DND-41 (cell line): ENCODE measurements at regions not wholly inside any gene's neighbourhood (a gene's known extent, or its start where the extent isn't known, plus 50 kb on each side); places are given as distances from the start of the nearest gene placed in this dataset.
"Not testable (repeated sequence)": the region's sequence is repeated elsewhere in the genome, so short reads cannot be mapped to it uniquely, and the experiment has no call there.

Source experiments
- ATAC-seq: fragments of 200-7000 bp; cut with Tn5 transposase; 3 replicates; pipeline ENCODE4 v1.9.1; 2021; ENCODE audit warnings: low read depth; ENCODE audit not compliant: insufficient read depth
- DNase-seq: peaks from one replicate; pipeline ENCODE4 v3.0.0-alpha.2; 2020
- H2AFZ ChIP-seq: 2 replicates; pipeline ENCODE4 v1.6.0; 2012; ENCODE audit warnings: low read depth, low read length
- H3K27ac ChIP-seq: 2 replicates; pipeline ENCODE4 v1.5.1; 2012; ENCODE audit warnings: low read length, inconsistent platforms
- H3K27me3 ChIP-seq: fragments of 200-600 bp; sonication (generic); 2 replicates; pipeline ENCODE4 v1.6.0; 2012; ENCODE audit warnings: low read length, mild to moderate bottlenecking, inconsistent platforms; ENCODE audit not compliant: insufficient read depth, poor library complexity
- H3K36me3 ChIP-seq: 2 replicates; pipeline ENCODE4 v1.5.1; 2012; ENCODE audit warnings: low read length, inconsistent platforms; ENCODE audit not compliant: insufficient read depth
- H3K4me1 ChIP-seq: 2 replicates; pipeline ENCODE4 v1.5.1; 2012; ENCODE audit warnings: mild to moderate bottlenecking, low read length; ENCODE audit not compliant: insufficient read depth
- H3K4me2 ChIP-seq: 2 replicates; pipeline ENCODE4 v1.6.0; 2012; ENCODE audit warnings: mild to moderate bottlenecking, moderate library complexity, low read length, inconsistent platforms; ENCODE audit not compliant: insufficient read depth
- H3K4me3 ChIP-seq, 2 experiments: fragments of 200-600 bp in 1 of 2; shearing (Covaris generic) in 1 of 2; 2 replicates each; pipeline ENCODE4 v1.5.1; 2012 to 2016; ENCODE audit warnings: inconsistent platforms in 2 of 2, low read length in 2 of 2, mild to moderate bottlenecking in 2 of 2, low read depth in 1 of 2, moderate library complexity in 1 of 2
- H3K79me2 ChIP-seq: 2 replicates; pipeline ENCODE4 v1.6.0; 2012; ENCODE audit warnings: low read length, inconsistent platforms; ENCODE audit not compliant: insufficient read depth
- H3K9ac ChIP-seq: 2 replicates; pipeline ENCODE4 v1.6.0; 2012; ENCODE audit warnings: low read depth, mild to moderate bottlenecking, inconsistent platforms, low read length, moderate library complexity
- H3K9me3 ChIP-seq: 2 replicates; pipeline ENCODE4 v1.5.1; 2012; ENCODE audit warnings: low read length, moderate library complexity, mild to moderate bottlenecking, inconsistent platforms; ENCODE audit not compliant: insufficient read depth, severe bottlenecking
- H4K20me1 ChIP-seq: 2 replicates; pipeline ENCODE4 v1.6.0; 2012; ENCODE audit warnings: low read length; ENCODE audit not compliant: insufficient read depth
- CTCF ChIP-seq: IDR thresholded peaks from 2 replicates; pipeline ENCODE4 v1.5.1; 2012; ENCODE audit warnings: borderline replicate concordance, low read length, moderate library complexity, mild to moderate bottlenecking; ENCODE audit not compliant: poor library complexity, severe bottlenecking; ENCODE audit errors: extremely low read depth
- EZH2 ChIP-seq: IDR thresholded peaks from 3 replicates; pipeline ENCODE4 v1.6.1; 2012; ENCODE audit warnings: borderline replicate concordance, low read depth, mild to moderate bottlenecking, moderate library complexity, low read length, inconsistent platforms; ENCODE audit not compliant: severe bottlenecking

DNA sequence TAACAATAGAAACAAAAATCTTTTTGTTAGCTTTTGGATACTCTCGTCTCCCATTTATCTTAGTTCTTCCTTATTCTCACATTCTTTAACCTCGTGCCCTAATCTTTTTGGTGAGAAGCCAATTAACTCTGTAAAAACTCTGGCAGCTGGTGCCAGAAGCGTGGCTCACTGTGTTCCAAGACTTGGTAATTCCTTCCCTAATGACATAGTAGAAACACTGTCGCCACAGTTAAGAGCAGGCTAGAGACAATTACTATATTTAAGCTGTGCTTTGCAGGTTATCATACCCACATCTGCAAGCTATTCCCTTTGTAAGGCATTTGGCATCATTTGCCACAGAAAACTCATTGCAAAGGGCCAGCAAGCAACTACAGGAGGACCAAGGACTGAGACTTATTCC, 160.9 kb upstream of the PIK3R1 start:
- Histone ChIP-seq H3K36me3 (no peaks in the 10 kb centered on the region), H3K27me3 (no peaks in the 10 kb centered on the region), H3K79me2 (no peaks in the 10 kb centered on the region), H4K20me1 (no peaks in the 10 kb centered on the region), H3K4me2 (no peak overlapping the region), H3K9ac (no peak overlapping the region), H3K9me3 (no peaks in the 10 kb centered on the region), H2AFZ (no peak overlapping the region), H3K4me3 (no peak overlapping the region), H3K27ac (no peak overlapping the region), H3K4me1 (no peaks in the 10 kb centered on the region)
- DNase-seq (no peak), ATAC-seq (no peak)
- TF ChIP-seq CTCF (no peak), EZH2 (no peak)

GRCh38 chr5:68053202-68053601, 162.4 kb upstream of the PIK3R1 start:
- Histone ChIP-seq H2AFZ (no peak overlapping the region), H3K4me1 (no peaks in the 10 kb centered on the region), H3K9me3 (peaks cover 4% of the 10 kb centered on the region), H3K9ac (no peak overlapping the region), H3K27me3 (no peaks in the 10 kb centered on the region), H4K20me1 (no peaks in the 10 kb centered on the region), H3K79me2 (no peaks in the 10 kb centered on the region), H3K4me3 (no peak overlapping the region), H3K4me2 (no peak overlapping the region), H3K36me3 (no peaks in the 10 kb centered on the region), H3K27ac (no peak overlapping the region)
- no peak for TF ChIP-seq EZH2
- TF ChIP-seq CTCF = no peak
- ATAC-seq = no peak
- no peak for DNase-seq

DNA sequence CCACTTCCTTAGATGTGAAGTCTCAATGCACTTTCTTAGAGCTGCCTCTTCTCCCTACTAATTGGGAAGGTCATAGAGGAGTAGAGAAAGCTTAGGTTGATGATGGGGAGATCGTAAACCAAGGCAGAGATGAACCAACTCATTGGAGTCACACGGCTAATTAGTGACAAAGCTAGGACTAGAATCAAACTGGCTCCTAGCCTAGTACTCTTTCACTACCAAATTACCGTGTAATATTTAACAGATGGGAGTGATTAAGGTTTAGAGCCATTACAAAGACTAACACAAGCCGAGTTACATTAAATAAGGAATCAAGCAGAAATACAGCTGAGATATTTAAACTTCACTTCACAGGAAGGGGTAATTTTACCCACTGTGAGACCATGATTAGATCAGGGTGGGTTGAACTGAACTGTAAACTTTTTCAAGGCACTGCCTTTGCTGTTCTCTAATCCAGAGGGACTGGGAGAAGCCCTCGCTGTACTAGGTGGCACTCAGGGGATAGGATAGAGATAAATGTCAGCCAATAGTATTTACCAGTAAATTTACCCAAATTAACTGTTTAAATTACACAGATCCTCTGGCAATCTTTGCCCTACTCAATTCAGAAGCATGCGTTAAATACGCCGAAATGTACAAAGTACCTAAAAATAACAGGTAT, 166.4 kb upstream of the PIK3R1 start:
- no peak overlapping the region for H3K9ac ChIP-seq
- no peaks in the 10 kb centered on the region for H3K27me3 ChIP-seq
- peaks cover 20% of the 10 kb centered on the region for H3K9me3 ChIP-seq
- no peak overlapping the region for H2AFZ ChIP-seq
- no peaks in the 10 kb centered on the region for H3K79me2 ChIP-seq
- no peaks in the 10 kb centered on the region for H4K20me1 ChIP-seq
- H3K27ac ChIP-seq = no peak overlapping the region
- H3K4me2 ChIP-seq = no peak overlapping the region
- no peak for TF ChIP-seq EZH2
- no peak for TF ChIP-seq CTCF
- H3K4me1 ChIP-seq = no peaks in the 10 kb centered on the region
- no peak overlapping the region for H3K4me3 ChIP-seq
- DNase-seq (no peak), ATAC-seq (no peak)
- H3K36me3 ChIP-seq = no peaks in the 10 kb centered on the region

DNA sequence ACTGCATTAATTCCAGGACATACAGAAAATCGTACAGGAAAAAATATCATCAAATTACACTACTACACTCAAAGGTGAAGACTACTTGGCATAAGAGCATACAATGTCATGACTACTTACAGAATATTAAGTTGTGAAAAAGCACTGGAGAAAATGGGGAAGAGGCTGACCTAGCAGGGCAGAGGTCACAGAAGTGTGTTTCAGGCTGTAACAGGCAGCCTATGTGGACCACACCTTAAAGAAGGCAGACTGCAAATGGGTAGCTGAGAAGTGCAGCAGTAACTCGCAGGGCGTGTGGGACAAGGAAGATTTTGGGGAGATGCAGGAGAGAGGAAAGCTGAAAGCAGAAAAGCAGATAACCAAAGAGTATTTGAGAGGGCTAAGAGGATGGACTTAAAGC, 167.0 kb upstream of the PIK3R1 start:
- H3K4me2 ChIP-seq = no peak overlapping the region
- H3K27me3 ChIP-seq = no peaks in the 10 kb centered on the region
- no peak overlapping the region for H3K9ac ChIP-seq
- H3K9me3 ChIP-seq = peaks cover 20% of the 10 kb centered on the region
- H3K4me3 ChIP-seq = no peak overlapping the region
- no peak for DNase-seq
- ATAC-seq = no peak
- H3K79me2 ChIP-seq = no peaks in the 10 kb centered on the region
- H3K4me1 ChIP-seq = no peaks in the 10 kb centered on the region
- H3K27ac ChIP-seq = no peak overlapping the region
- no peaks in the 10 kb centered on the region for H3K36me3 ChIP-seq
- TF ChIP-seq CTCF (no peak), EZH2 (no peak)
- H2AFZ ChIP-seq = no peak overlapping the region
- no peaks in the 10 kb centered on the region for H4K20me1 ChIP-seq

- not testable (repeated sequence) for H3K79me2 ChIP-seq, H2AFZ ChIP-seq, H3K27me3 ChIP-seq, ATAC-seq, H3K9ac ChIP-seq, H3K4me1 ChIP-seq, H3K36me3 ChIP-seq, H3K27ac ChIP-seq, H3K4me2 ChIP-seq, H4K20me1 ChIP-seq, H3K4me3 ChIP-seq
- H3K9me3 ChIP-seq = peaks cover 20% of the 10 kb centered on the region
- DNase-seq = peak; percentile 17
Measured at GRCh38 chr5:68048054-68048453, 167.5 kb upstream of the PIK3R1 start.
